GM23338 (cell line): ENCODE measurements at regions not wholly inside any gene's neighbourhood (a gene's known extent, or its start where the extent isn't known, plus 50 kb on each side); places are given as distances from the start of the nearest gene placed in this dataset.

Experiments used
- ATAC-seq: fragments of 200-7000 bp; cut with Tn5 transposase; 3 replicates; pipeline ENCODE4 v1.9.1; 2020
- DNase-seq: peaks from one replicate; pipeline ENCODE4 v3.0.0-alpha.2; 2015; ENCODE audit warnings: low spot score
- H2AFZ ChIP-seq: fragments of 200-600 bp; sonication (generic); 2 replicates; pipeline ENCODE4 v1.8.0; 2016; ENCODE audit warnings: antibody characterized with exemption, mild to moderate bottlenecking, moderate library complexity
- H3F3A ChIP-seq: fragments of 200-600 bp; sonication (generic); replicated peaks from 2 replicates; pipeline ENCODE4 v1.8.0; 2017; ENCODE audit warnings: antibody characterized with exemption, mixed run types, low read depth
- H3K27ac ChIP-seq: fragments of 200-600 bp; sonication (generic); 2 replicates; pipeline ENCODE4 v1.6.1; 2016; ENCODE audit warnings: low read depth
- H3K27me3 ChIP-seq: fragments of 200-600 bp; sonication (generic); 2 replicates; pipeline ENCODE4 v1.8.0; 2016; ENCODE audit warnings: mild to moderate bottlenecking, mixed run types, moderate library complexity; ENCODE audit not compliant: insufficient read depth
- H3K36me3 ChIP-seq: fragments of 200-600 bp; sonication (generic); 2 replicates; pipeline ENCODE4 v1.8.0; 2016; ENCODE audit warnings: mild to moderate bottlenecking; ENCODE audit not compliant: insufficient read depth
- H3K4me1 ChIP-seq: fragments of 200-600 bp; sonication (generic); 2 replicates; pipeline ENCODE4 v1.8.0; 2016; ENCODE audit warnings: mild to moderate bottlenecking, moderate library complexity; ENCODE audit not compliant: insufficient read depth
- H3K4me2 ChIP-seq: fragments of 200-600 bp; sonication (generic); 2 replicates; pipeline ENCODE4 v1.7.1; 2017; ENCODE audit warnings: mixed run types
- H3K4me3 ChIP-seq: fragments of 200-600 bp; sonication (generic); 2 replicates; pipeline ENCODE4 v1.6.1; 2016; ENCODE audit warnings: mixed run types
- H3K79me2 ChIP-seq: fragments of 200-600 bp; sonication (generic); replicated peaks from 2 replicates; pipeline ENCODE4 v1.8.0; 2017; ENCODE audit warnings: mild to moderate bottlenecking; ENCODE audit not compliant: insufficient read depth
- H3K9me2 ChIP-seq: fragments of 200-600 bp; sonication (generic); 2 replicates; pipeline ENCODE4 v1.8.0; 2017; ENCODE audit not compliant: insufficient read depth
- H4K20me1 ChIP-seq: fragments of 200-600 bp; sonication (generic); replicated peaks from 2 replicates; pipeline ENCODE4 v1.8.0; 2017; ENCODE audit warnings: mild to moderate bottlenecking; ENCODE audit not compliant: insufficient read depth
- H3K27ac Mint-ChIP-seq: 2 replicates; pipeline ENCODE4 v1.8.0; 2020; ENCODE audit warnings: inconsistent platforms, mild to moderate bottlenecking, moderate library complexity, mixed read lengths
- H3K27me3 Mint-ChIP-seq: 3 replicates; pipeline ENCODE4 v1.8.0; 2022; ENCODE audit warnings: low read depth, mild to moderate bottlenecking, moderate library complexity, mixed read lengths, inconsistent platforms; ENCODE audit not compliant: insufficient read depth, poor library complexity
- H3K36me3 Mint-ChIP-seq: 3 replicates; pipeline ENCODE4 v1.8.0; 2021; ENCODE audit warnings: low read depth, mild to moderate bottlenecking, inconsistent platforms, moderate library complexity, mixed read lengths
- H3K4me1 Mint-ChIP-seq: 3 replicates; pipeline ENCODE4 v1.8.0; 2020; ENCODE audit warnings: mild to moderate bottlenecking, inconsistent platforms, mixed read lengths
- H3K4me3 Mint-ChIP-seq: 3 replicates; pipeline ENCODE4 v1.8.0; 2021; ENCODE audit warnings: moderate library complexity, mild to moderate bottlenecking, inconsistent platforms, mixed read lengths
- H3K9me3 Mint-ChIP-seq: 3 replicates; pipeline ENCODE4 v1.8.0; 2020; ENCODE audit warnings: moderate library complexity, mild to moderate bottlenecking, inconsistent platforms, mixed read lengths
- EZH2 ChIP-seq: fragments of 200-600 bp; sonication (generic); IDR thresholded peaks from one replicate; pipeline ENCODE4 v1.8.0; 2017; ENCODE audit warnings: antibody characterized with exemption, mild to moderate bottlenecking, low read depth; ENCODE audit not compliant: unreplicated experiment
- JUNB ChIP-seq: IDR thresholded peaks from one replicate; pipeline ENCODE4 v1.6.1; 2016; ENCODE audit warnings: antibody characterized with exemption; ENCODE audit not compliant: unreplicated experiment
- POLR2AphosphoS5 ChIP-seq: IDR thresholded peaks from 2 replicates; pipeline ENCODE4 v1.6.1; 2016; ENCODE audit warnings: antibody characterized with exemption, low read depth
- ZNF331 ChIP-seq: fragments of 250-450 bp; sonication (Bioruptor Pico); IDR thresholded peaks from 2 replicates; pipeline ENCODE4 v1.5.0; 2020; ENCODE audit warnings: low read depth, mild to moderate bottlenecking, moderate library complexity
- TF ChIP-seq, protein P1 (sequence below): fragments of 250-450 bp; sonication (Bioruptor Pico); IDR thresholded peaks from 2 replicates; pipeline ENCODE4 v1.5.0; 2020; ENCODE audit warnings: mild to moderate bottlenecking, moderate library complexity
- TF ChIP-seq, protein P2 (sequence below), 2 experiments: fragments of 200-600 bp in 1 of 2; sonication (generic) in 1 of 2; conservative IDR thresholded peaks; 2 replicates each; pipeline versions ENCODE4 v1.5.1 to v1.6.1; 2016 to 2017; ENCODE audit warnings: antibody characterized with exemption in 2 of 2, low read depth in 2 of 2, mild to moderate bottlenecking in 2 of 2, moderate library complexity in 1 of 2

DNA sequence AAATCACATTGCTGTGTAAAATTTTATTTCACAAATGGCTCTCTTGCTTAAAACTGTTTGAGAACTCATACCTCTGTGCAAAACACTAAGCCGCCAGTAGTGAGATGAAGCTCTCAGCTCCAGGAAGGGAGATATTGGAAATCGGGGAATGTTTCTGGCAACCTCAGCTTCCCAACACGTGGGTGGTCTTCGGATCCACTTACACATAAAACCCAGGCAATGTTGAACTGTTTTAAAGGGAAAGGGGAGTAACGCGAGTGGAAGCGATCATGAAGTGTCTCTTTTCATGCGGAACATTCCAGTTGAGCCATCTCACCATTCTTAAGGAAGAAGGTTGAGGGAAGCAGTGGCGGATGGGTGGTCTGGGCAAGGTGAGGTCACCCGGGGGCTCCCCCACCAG is 136.8 kb downstream of the ASB1 start (continued):
- TF ChIP-seq, protein P1, sequence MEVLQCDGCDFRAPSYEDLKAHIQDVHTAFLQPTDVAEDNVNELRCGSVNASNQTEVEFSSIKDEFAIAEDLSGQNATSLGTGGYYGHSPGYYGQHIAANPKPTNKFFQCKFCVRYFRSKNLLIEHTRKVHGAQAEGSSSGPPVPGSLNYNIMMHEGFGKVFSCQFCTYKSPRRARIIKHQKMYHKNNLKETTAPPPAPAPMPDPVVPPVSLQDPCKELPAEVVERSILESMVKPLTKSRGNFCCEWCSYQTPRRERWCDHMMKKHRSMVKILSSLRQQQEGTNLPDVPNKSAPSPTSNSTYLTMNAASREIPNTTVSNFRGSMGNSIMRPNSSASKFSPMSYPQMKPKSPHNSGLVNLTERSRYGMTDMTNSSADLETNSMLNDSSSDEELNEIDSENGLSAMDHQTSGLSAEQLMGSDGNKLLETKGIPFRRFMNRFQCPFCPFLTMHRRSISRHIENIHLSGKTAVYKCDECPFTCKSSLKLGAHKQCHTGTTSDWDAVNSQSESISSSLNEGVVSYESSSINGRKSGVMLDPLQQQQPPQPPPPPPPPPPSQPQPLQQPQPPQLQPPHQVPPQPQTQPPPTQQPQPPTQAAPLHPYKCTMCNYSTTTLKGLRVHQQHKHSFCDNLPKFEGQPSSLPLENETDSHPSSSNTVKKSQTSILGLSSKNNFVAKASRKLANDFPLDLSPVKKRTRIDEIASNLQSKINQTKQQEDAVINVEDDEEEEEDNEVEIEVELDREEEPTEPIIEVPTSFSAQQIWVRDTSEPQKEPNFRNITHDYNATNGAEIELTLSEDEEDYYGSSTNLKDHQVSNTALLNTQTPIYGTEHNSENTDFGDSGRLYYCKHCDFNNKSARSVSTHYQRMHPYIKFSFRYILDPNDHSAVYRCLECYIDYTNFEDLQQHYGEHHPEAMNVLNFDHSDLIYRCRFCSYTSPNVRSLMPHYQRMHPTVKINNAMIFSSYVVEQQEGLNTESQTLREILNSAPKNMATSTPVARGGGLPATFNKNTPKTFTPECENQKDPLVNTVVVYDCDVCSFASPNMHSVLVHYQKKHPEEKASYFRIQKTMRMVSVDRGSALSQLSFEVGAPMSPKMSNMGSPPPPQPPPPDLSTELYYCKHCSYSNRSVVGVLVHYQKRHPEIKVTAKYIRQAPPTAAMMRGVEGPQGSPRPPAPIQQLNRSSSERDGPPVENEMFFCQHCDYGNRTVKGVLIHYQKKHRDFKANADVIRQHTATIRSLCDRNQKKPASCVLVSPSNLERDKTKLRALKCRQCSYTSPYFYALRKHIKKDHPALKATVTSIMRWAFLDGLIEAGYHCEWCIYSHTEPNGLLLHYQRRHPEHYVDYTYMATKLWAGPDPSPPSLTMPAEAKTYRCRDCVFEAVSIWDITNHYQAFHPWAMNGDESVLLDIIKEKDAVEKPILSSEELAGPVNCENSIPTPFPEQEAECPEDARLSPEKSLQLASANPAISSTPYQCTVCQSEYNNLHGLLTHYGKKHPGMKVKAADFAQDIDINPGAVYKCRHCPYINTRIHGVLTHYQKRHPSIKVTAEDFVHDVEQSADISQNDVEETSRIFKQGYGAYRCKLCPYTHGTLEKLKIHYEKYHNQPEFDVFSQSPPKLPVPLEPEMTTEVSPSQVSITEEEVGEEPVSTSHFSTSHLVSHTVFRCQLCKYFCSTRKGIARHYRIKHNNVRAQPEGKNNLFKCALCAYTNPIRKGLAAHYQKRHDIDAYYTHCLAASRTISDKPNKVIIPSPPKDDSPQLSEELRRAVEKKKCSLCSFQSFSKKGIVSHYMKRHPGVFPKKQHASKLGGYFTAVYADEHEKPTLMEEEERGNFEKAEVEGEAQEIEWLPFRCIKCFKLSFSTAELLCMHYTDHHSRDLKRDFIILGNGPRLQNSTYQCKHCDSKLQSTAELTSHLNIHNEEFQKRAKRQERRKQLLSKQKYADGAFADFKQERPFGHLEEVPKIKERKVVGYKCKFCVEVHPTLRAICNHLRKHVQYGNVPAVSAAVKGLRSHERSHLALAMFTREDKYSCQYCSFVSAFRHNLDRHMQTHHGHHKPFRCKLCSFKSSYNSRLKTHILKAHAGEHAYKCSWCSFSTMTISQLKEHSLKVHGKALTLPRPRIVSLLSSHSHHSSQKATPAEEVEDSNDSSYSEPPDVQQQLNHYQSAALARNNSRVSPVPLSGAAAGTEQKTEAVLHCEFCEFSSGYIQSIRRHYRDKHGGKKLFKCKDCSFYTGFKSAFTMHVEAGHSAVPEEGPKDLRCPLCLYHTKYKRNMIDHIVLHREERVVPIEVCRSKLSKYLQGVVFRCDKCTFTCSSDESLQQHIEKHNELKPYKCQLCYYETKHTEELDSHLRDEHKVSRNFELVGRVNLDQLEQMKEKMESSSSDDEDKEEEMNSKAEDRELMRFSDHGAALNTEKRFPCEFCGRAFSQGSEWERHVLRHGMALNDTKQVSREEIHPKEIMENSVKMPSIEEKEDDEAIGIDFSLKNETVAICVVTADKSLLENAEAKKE, result no peak
- TF ChIP-seq ZNF331 (no peak), JUNB (no peak)

DNA sequence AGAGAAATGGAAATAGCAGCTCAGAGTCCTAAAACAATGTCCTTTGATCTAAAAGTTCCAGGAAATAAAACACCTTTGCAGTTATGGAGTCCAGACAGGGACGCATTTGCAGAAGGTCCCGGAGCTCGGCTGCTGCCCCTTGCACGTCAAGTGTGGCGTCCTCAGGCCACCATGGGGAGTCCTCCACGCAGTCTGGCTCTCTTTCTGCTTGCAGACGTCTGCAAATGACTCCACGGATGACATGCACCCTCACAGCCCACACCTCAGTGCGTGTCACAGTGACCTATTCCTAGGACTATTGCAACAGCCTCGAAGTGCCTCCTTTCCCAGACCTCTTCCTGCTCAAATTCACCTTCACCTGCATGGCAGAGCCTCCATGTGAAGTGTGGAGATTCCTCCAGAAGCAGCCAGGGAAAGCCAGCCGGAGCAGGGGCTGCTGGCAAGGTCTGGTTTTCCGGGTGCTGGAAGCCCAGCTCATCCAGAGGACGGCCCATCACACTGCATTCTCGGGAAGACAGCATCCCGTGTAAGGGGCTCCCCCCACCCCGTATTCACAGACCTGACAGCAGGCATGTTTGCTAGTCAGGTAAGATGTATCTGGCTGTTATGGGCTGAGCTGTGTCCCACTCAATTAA is 137.7 kb downstream of the ASB1 start:
- Mint-ChIP-seq H3K4me3 (no peak overlapping the region), H3K36me3 (no peaks in the 10 kb centered on the region), H3K27ac (no peak overlapping the region), H3K27me3 (peaks cover 11% of the 10 kb centered on the region), H3K4me1 (peaks cover 5% of the 10 kb centered on the region; the same call in 1 of the 3 replicates), H3K9me3 (no peaks in the 10 kb centered on the region)
- H3F3A ChIP-seq, result no peaks in the 10 kb centered on the region
- no peaks in the 10 kb centered on the region for H4K20me1 ChIP-seq
- H3K4me1 ChIP-seq, result no peaks in the 10 kb centered on the region
- ATAC-seq (no peak), DNase-seq (no peak)
- no peak overlapping the region for H3K4me3 ChIP-seq
- no peaks in the 10 kb centered on the region for H3K9me2 ChIP-seq
- no peak overlapping the region for H2AFZ ChIP-seq
- H3K27ac ChIP-seq, result no peak overlapping the region
- no peak overlapping the region for H3K4me2 ChIP-seq
- H3K27me3 ChIP-seq, result no peaks in the 10 kb centered on the region
- H3K36me3 ChIP-seq, result no peaks in the 10 kb centered on the region
- H3K79me2 ChIP-seq, result no peaks in the 10 kb centered on the region
- TF ChIP-seq, protein P2, sequence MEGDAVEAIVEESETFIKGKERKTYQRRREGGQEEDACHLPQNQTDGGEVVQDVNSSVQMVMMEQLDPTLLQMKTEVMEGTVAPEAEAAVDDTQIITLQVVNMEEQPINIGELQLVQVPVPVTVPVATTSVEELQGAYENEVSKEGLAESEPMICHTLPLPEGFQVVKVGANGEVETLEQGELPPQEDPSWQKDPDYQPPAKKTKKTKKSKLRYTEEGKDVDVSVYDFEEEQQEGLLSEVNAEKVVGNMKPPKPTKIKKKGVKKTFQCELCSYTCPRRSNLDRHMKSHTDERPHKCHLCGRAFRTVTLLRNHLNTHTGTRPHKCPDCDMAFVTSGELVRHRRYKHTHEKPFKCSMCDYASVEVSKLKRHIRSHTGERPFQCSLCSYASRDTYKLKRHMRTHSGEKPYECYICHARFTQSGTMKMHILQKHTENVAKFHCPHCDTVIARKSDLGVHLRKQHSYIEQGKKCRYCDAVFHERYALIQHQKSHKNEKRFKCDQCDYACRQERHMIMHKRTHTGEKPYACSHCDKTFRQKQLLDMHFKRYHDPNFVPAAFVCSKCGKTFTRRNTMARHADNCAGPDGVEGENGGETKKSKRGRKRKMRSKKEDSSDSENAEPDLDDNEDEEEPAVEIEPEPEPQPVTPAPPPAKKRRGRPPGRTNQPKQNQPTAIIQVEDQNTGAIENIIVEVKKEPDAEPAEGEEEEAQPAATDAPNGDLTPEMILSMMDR (conservative IDR thresholded peaks at IDR 0.05; ENCODE audit: low read depth in 2 of 2), result no peak
- no peak for TF ChIP-seq JUNB
- TF ChIP-seq EZH2, result no peak
- TF ChIP-seq, protein P1, result no peak
- TF ChIP-seq POLR2AphosphoS5, result no peak
- no peak for TF ChIP-seq ZNF331
